ENCODE measurements at regions not wholly inside any gene's neighbourhood (a gene's known extent, or its start where the extent isn't known, plus 50 kb on each side); places are given as distances from the start of the nearest gene placed in this dataset.

DNA sequence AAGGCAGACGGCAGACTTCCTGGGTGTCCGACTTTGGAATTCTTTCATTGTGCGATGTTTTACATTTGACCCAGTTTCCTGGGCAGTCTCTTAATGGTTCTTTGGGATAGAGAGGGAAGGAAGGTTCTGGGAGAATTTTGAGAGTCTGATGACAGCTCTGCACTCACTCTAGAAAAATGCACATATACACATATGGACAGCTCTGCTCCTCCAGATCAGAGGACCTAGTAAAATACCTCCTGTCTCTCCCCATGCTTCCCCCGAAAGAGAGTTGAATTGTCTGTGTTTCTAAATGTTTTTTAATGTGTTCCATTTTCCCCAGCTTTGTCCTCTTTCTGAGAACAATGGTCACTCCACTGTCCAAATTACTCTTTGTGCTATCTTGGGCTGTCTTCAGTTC is 102.0 kb upstream of the CXCR4 start:
- Histone ChIP-seq H3K9me1 (ENCODE audit: control insufficient read depth, extremely low read depth, insufficient read depth, low read length) (no peaks in the 10 kb centered on the region), H4K20me1 (ENCODE audit: control insufficient read depth, extremely low read depth, insufficient read depth, low read length) (no peaks in the 10 kb centered on the region), H3K4me3 (ENCODE audit: control insufficient read depth in 2 of 3, extremely low read depth in 1 of 3, insufficient read depth in 2 of 3, low read depth in 1 of 3, low read length in 3 of 3) (no peak overlapping the region), H3K4me2 (ENCODE audit: control insufficient read depth, extremely low read depth, insufficient read depth, low read depth, low read length) (no peak overlapping the region), H3K27ac (ENCODE audit: control insufficient read depth, insufficient read depth, low read length) (no peak overlapping the region), H3K27me3 (ENCODE audit: control insufficient read depth, extremely low read depth, insufficient read depth, low read length) (peaks cover 3% of the 10 kb centered on the region), H2AFZ (ENCODE audit: control insufficient read depth, low read length) (no peak overlapping the region), H3K79me2 (ENCODE audit: control insufficient read depth, insufficient read depth, low read length) (no peaks in the 10 kb centered on the region), H3K4me1 (ENCODE audit: control insufficient read depth, extremely low read depth, insufficient read depth, low read length) (no peaks in the 10 kb centered on the region), H3K36me3 (ENCODE audit: control insufficient read depth in 2 of 2, extremely low read depth in 1 of 2, insufficient read depth in 2 of 2, low read length in 2 of 2) (no peaks in the 10 kb centered on the region), H3K9me3 (ENCODE audit: control insufficient read depth, low read depth, low read length) (no peaks in the 10 kb centered on the region), H3K9ac (ENCODE audit: control insufficient read depth, extremely low read depth, insufficient read depth, low read length) (no peak overlapping the region)
- FAIRE-seq (no peak), DNase-seq (ENCODE audit: low read depth, low spot score) (no peak)
- TF ChIP-seq, protein P1, sequence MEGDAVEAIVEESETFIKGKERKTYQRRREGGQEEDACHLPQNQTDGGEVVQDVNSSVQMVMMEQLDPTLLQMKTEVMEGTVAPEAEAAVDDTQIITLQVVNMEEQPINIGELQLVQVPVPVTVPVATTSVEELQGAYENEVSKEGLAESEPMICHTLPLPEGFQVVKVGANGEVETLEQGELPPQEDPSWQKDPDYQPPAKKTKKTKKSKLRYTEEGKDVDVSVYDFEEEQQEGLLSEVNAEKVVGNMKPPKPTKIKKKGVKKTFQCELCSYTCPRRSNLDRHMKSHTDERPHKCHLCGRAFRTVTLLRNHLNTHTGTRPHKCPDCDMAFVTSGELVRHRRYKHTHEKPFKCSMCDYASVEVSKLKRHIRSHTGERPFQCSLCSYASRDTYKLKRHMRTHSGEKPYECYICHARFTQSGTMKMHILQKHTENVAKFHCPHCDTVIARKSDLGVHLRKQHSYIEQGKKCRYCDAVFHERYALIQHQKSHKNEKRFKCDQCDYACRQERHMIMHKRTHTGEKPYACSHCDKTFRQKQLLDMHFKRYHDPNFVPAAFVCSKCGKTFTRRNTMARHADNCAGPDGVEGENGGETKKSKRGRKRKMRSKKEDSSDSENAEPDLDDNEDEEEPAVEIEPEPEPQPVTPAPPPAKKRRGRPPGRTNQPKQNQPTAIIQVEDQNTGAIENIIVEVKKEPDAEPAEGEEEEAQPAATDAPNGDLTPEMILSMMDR (optimal IDR thresholded peaks at IDR 0.05 in 1 of 3, IDR thresholded peaks at IDR 0.05 in 1 of 3, conservative IDR thresholded peaks at IDR 0.05 in 1 of 3; ENCODE audit: extremely low read depth in 1 of 3, insufficient read depth in 2 of 3, low read length in 3 of 3), result no peak
- no peak for TF ChIP-seq EZH2 (IDR thresholded peaks at IDR 0.05; ENCODE audit: low read length)
- dilution Hi-C loops (cut with MboI; ENCODE audit: extremely low pct_ligation_motif_present, low sequenced_read_pairs), result no loop called here

GRCh38 chr2:136219341-136219740 is 101.4 kb upstream of the CXCR4 start:
- DNase-seq (ENCODE audit: low read depth, low spot score) (no peak), FAIRE-seq (no peak)
- H3K4me2 ChIP-seq (ENCODE audit: control insufficient read depth, extremely low read depth, insufficient read depth, low read depth, low read length), result no peak overlapping the region
- H3K27me3 ChIP-seq (ENCODE audit: control insufficient read depth, extremely low read depth, insufficient read depth, low read length), result peaks cover 3% of the 10 kb centered on the region
- no peak overlapping the region for H3K27ac ChIP-seq (ENCODE audit: control insufficient read depth, insufficient read depth, low read length)
- H3K4me1 ChIP-seq (ENCODE audit: control insufficient read depth, extremely low read depth, insufficient read depth, low read length), result no peaks in the 10 kb centered on the region
- H4K20me1 ChIP-seq (ENCODE audit: control insufficient read depth, extremely low read depth, insufficient read depth, low read length), result no peaks in the 10 kb centered on the region
- H3K36me3 ChIP-seq (ENCODE audit: control insufficient read depth in 2 of 2, extremely low read depth in 1 of 2, insufficient read depth in 2 of 2, low read length in 2 of 2), result no peaks in the 10 kb centered on the region
- no peaks in the 10 kb centered on the region for H3K9me3 ChIP-seq (ENCODE audit: control insufficient read depth, low read depth, low read length)
- no peaks in the 10 kb centered on the region for H3K9me1 ChIP-seq (ENCODE audit: control insufficient read depth, extremely low read depth, insufficient read depth, low read length)
- H3K79me2 ChIP-seq (ENCODE audit: control insufficient read depth, insufficient read depth, low read length), result no peaks in the 10 kb centered on the region
- dilution Hi-C loops (cut with MboI; ENCODE audit: extremely low pct_ligation_motif_present, low sequenced_read_pairs), result no loop called here
- TF ChIP-seq, protein P1 (optimal IDR thresholded peaks at IDR 0.05 in 1 of 3, IDR thresholded peaks at IDR 0.05 in 1 of 3, conservative IDR thresholded peaks at IDR 0.05 in 1 of 3; ENCODE audit: extremely low read depth in 1 of 3, insufficient read depth in 2 of 3, low read length in 3 of 3), result no peak
- no peak for TF ChIP-seq EZH2 (IDR thresholded peaks at IDR 0.05; ENCODE audit: low read length)
- H3K4me3 ChIP-seq (ENCODE audit: control insufficient read depth in 2 of 3, extremely low read depth in 1 of 3, insufficient read depth in 2 of 3, low read depth in 1 of 3, low read length in 3 of 3), result no peak overlapping the region
- no peak overlapping the region for H3K9ac ChIP-seq (ENCODE audit: control insufficient read depth, extremely low read depth, insufficient read depth, low read length)
- no peak overlapping the region for H2AFZ ChIP-seq (ENCODE audit: control insufficient read depth, low read length)

Data from keratinocyte (primary cell).